ENCODE measurements at regions not wholly inside any gene's neighbourhood (a gene's known extent, or its start where the extent isn't known, plus 50 kb on each side); places are given as distances from the start of the nearest gene placed in this dataset.

DNA sequence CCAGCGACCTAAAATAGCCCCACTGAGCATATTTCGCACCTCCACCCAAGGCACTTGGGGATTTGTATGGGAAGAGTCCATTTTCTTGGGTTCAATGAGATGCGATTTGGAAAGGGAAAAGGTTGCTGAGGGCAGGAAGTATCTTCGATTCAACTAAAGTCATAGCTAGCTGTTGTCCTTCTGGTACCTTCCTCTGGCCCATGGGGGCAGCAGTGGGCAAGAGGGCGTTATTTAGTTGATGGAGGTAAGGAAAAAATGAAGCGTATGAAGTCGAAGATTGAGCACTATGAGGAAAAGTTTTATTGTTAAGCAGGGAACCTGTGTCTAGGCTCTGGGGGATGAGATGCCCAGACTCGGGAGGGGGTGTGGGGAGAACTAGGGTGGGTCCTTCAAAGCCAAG is 135.4 kb downstream of the EVX1 start:
- H4K20me1 ChIP-seq (ENCODE audit: insufficient read depth) = no peaks in the 10 kb centered on the region
- H3K4me3 ChIP-seq (IDR thresholded peaks at IDR 0.05; ENCODE audit: insufficient read depth, low read depth, low read length) = no peak overlapping the region
- no peaks in the 10 kb centered on the region for H3K36me3 ChIP-seq (ENCODE audit: insufficient read depth)
- no peak overlapping the region for H2AFZ ChIP-seq (ENCODE audit: low read depth)
- H3K4me2 ChIP-seq = no peak overlapping the region
- H3K4me1 ChIP-seq (ENCODE audit: low read depth, poor library complexity, severe bottlenecking) = no peaks in the 10 kb centered on the region
- no peak overlapping the region for H3K9ac ChIP-seq
- no peak overlapping the region for H3K27ac ChIP-seq
- TF ChIP-seq, protein P1, sequence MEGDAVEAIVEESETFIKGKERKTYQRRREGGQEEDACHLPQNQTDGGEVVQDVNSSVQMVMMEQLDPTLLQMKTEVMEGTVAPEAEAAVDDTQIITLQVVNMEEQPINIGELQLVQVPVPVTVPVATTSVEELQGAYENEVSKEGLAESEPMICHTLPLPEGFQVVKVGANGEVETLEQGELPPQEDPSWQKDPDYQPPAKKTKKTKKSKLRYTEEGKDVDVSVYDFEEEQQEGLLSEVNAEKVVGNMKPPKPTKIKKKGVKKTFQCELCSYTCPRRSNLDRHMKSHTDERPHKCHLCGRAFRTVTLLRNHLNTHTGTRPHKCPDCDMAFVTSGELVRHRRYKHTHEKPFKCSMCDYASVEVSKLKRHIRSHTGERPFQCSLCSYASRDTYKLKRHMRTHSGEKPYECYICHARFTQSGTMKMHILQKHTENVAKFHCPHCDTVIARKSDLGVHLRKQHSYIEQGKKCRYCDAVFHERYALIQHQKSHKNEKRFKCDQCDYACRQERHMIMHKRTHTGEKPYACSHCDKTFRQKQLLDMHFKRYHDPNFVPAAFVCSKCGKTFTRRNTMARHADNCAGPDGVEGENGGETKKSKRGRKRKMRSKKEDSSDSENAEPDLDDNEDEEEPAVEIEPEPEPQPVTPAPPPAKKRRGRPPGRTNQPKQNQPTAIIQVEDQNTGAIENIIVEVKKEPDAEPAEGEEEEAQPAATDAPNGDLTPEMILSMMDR (conservative IDR thresholded peaks at IDR 0.05; ENCODE audit: low read depth, low read length) = no peak
- H3K79me2 ChIP-seq (ENCODE audit: insufficient read depth, low read depth) = no peaks in the 10 kb centered on the region
- no peaks in the 10 kb centered on the region for H3K27me3 ChIP-seq (ENCODE audit: insufficient read depth, low read depth)

DNA sequence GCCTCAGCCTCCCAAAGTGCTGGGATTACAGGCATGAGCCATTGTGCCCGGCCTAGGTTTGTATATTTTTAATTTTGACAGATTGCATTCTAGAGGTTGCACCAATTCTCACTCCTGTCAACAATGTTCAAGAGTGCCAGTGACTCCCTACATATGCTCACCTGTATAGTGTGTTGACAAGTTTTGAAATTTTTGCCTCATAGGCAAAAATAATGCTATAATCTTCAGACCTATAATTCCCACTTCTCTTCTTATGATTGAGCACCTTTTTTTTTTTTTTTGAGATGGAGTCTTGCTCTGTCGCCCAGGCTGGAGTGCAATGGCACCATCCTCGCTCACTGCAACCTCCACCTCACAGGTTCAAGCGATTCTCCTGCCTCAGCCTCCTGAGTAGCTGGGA is 139.7 kb downstream of the EVX1 start:
- H3K4me1 ChIP-seq (ENCODE audit: low read depth, poor library complexity, severe bottlenecking) = peaks cover 20% of the 10 kb centered on the region
- H3K27me3 ChIP-seq (ENCODE audit: insufficient read depth, low read depth) = no peaks in the 10 kb centered on the region
- no peak overlapping the region for H3K9ac ChIP-seq
- no peak overlapping the region for H2AFZ ChIP-seq (ENCODE audit: low read depth)
- no peaks in the 10 kb centered on the region for H3K79me2 ChIP-seq (ENCODE audit: insufficient read depth, low read depth)
- TF ChIP-seq, protein P1 (conservative IDR thresholded peaks at IDR 0.05; ENCODE audit: low read depth, low read length) = no peak
- H4K20me1 ChIP-seq (ENCODE audit: insufficient read depth) = no peaks in the 10 kb centered on the region
- H3K4me3 ChIP-seq (IDR thresholded peaks at IDR 0.05; ENCODE audit: insufficient read depth, low read depth, low read length) = no peak overlapping the region
- no peak overlapping the region for H3K4me2 ChIP-seq
- no peak overlapping the region for H3K27ac ChIP-seq
- no peaks in the 10 kb centered on the region for H3K36me3 ChIP-seq (ENCODE audit: insufficient read depth)

DNA sequence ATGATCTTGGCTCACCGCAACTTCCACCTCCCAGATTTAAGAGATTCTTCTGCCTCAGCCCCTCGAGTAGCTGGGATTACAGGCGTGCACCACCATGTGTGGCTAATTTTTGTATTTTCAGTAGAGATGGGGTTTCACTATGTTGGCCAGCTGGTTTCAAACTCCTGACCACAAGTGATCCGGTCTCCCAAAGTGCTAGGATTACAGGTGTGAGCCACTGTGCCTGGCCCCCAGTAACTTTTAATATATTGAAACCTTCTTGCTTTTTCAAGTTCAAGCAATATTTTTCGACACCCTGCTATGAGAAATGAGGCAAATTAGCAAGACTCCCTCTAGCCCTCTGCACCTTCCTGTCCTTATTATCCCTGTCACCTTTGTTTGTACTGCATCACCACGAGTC is 144.0 kb downstream of the EVX1 start:
- H3K27ac ChIP-seq = peak overlapping the region; percentile 42; the same call in 1 of the 2 replicates
- no peaks in the 10 kb centered on the region for H3K27me3 ChIP-seq (ENCODE audit: insufficient read depth, low read depth)
- no peak overlapping the region for H2AFZ ChIP-seq (ENCODE audit: low read depth)
- TF ChIP-seq, protein P1 (conservative IDR thresholded peaks at IDR 0.05; ENCODE audit: low read depth, low read length) = no peak
- H3K79me2 ChIP-seq (ENCODE audit: insufficient read depth, low read depth) = no peaks in the 10 kb centered on the region
- no peak overlapping the region for H3K9ac ChIP-seq
- H3K4me2 ChIP-seq = peak overlapping the region; percentile 82
- no peaks in the 10 kb centered on the region for H3K36me3 ChIP-seq (ENCODE audit: insufficient read depth)
- peaks cover 21% of the 10 kb centered on the region for H3K4me1 ChIP-seq (ENCODE audit: low read depth, poor library complexity, severe bottlenecking)
- no peaks in the 10 kb centered on the region for H4K20me1 ChIP-seq (ENCODE audit: insufficient read depth)
- no peak overlapping the region for H3K4me3 ChIP-seq (IDR thresholded peaks at IDR 0.05; ENCODE audit: insufficient read depth, low read depth, low read length)

DNA sequence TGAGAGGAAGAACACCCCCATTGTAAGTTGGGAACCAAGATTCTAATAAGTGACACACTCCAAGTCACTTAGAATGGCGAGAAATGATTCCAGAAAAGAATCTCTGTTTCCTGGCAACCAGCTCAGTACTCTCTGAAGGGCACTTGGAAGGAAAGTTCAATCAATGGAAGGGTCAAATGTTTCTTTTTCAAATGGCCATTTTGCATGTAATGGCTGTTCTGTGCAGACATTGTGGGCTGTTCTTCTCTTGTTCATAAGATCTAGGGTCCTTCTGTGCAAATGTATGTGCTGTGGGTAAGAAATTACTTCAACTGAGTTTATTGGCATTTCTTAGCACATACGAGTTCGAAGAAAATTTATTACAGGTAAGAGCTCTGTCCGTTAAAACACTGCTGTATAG is 145.3 kb downstream of the EVX1 start:
- Histone ChIP-seq H3K79me2 (ENCODE audit: insufficient read depth, low read depth) (no peaks in the 10 kb centered on the region), H3K9ac (no peak overlapping the region), H3K27ac (no peak overlapping the region), H3K27me3 (ENCODE audit: insufficient read depth, low read depth) (no peaks in the 10 kb centered on the region), H3K4me1 (ENCODE audit: low read depth, poor library complexity, severe bottlenecking) (peaks cover 21% of the 10 kb centered on the region), H3K36me3 (ENCODE audit: insufficient read depth) (no peaks in the 10 kb centered on the region), H2AFZ (ENCODE audit: low read depth) (no peak overlapping the region), H3K4me3 (IDR thresholded peaks at IDR 0.05; ENCODE audit: insufficient read depth, low read depth, low read length) (no peak overlapping the region), H4K20me1 (ENCODE audit: insufficient read depth) (no peaks in the 10 kb centered on the region), H3K4me2 (no peak overlapping the region)
- TF ChIP-seq, protein P1 (conservative IDR thresholded peaks at IDR 0.05; ENCODE audit: low read depth, low read length) = no peak
